HEK293T (cell line): ENCODE measurements at regions not wholly inside any gene's neighbourhood (a gene's known extent, or its start where the extent isn't known, plus 50 kb on each side); places are given as distances from the start of the nearest gene placed in this dataset.

Experiments used
- CTCF ChIA-PET: fragments of 350-600 bp; formaldehyde crosslinking; extraction: SDS; loops from one replicate; lab custom pipeline; 2021; ENCODE audit warnings: antibody characterized with exemption, inconsistent platforms; lab: Yijun Ruan, JAX
- POLR2A ChIA-PET: fragments of 350-600 bp; formaldehyde crosslinking; extraction: SDS; loops from one replicate; lab custom pipeline; 2020; ENCODE audit warnings: antibody characterized with exemption, inconsistent platforms; lab: Yijun Ruan, JAX
- DNase-seq: peaks from one replicate; pipeline ENCODE4 v3.0.0; 2012; ENCODE audit warnings: mixed read lengths; ENCODE audit errors: extremely low spot score
- ARNT ChIP-seq: fragments of 450-650 bp; IDR thresholded peaks from 2 replicates; pipeline ENCODE4 v1.6.1; 2017; ENCODE audit warnings: mild to moderate bottlenecking
- BHLHE40 ChIP-seq: fragments of 450-650 bp; IDR thresholded peaks from 2 replicates; pipeline ENCODE4 v1.6.1; 2016; ENCODE audit warnings: mild to moderate bottlenecking, moderate library complexity, borderline replicate concordance
- CTBP1 ChIP-seq: fragments of 450-650 bp; IDR thresholded peaks from 2 replicates; pipeline ENCODE4 v1.6.1; 2016; ENCODE audit warnings: borderline replicate concordance
- ELF4 ChIP-seq: fragments of 450-650 bp; IDR thresholded peaks from 2 replicates; pipeline ENCODE4 v1.6.1; 2017; ENCODE audit warnings: antibody characterized with exemption
- FOXA1 ChIP-seq: fragments of 450-650 bp; IDR thresholded peaks from 2 replicates; pipeline ENCODE4 v1.6.1; 2016; ENCODE audit warnings: mild to moderate bottlenecking
- FOXK2 ChIP-seq: fragments of 450-650 bp; IDR thresholded peaks from 2 replicates; pipeline ENCODE4 v1.6.1; 2016; ENCODE audit warnings: mild to moderate bottlenecking
- FOXM1 ChIP-seq: fragments of 450-650 bp; IDR thresholded peaks from 2 replicates; pipeline ENCODE4 v1.6.1; 2017; ENCODE audit warnings: mild to moderate bottlenecking, borderline replicate concordance
- HDGF ChIP-seq: fragments of 450-650 bp; IDR thresholded peaks from 2 replicates; pipeline ENCODE4 v1.6.1; 2017; ENCODE audit warnings: antibody characterized with exemption, borderline replicate concordance
- L3MBTL2 ChIP-seq: fragments of 450-650 bp; conservative IDR thresholded peaks from 2 replicates; pipeline ENCODE4 v1.6.1; 2016; ENCODE audit warnings: mild to moderate bottlenecking
- LEF1 ChIP-seq: fragments of 450-650 bp; IDR thresholded peaks from 2 replicates; pipeline ENCODE4 v1.6.1; 2017; ENCODE audit warnings: mild to moderate bottlenecking, borderline replicate concordance
- NFRKB ChIP-seq: fragments of 450-650 bp; IDR thresholded peaks from 2 replicates; pipeline ENCODE4 v1.6.1; 2016; ENCODE audit warnings: mild to moderate bottlenecking, moderate library complexity
- PKNOX1 ChIP-seq: fragments of 450-650 bp; IDR thresholded peaks from 2 replicates; pipeline ENCODE4 v1.6.1; 2016
- SP1 ChIP-seq: fragments of 450-650 bp; IDR thresholded peaks from 2 replicates; pipeline ENCODE4 v1.6.1; 2017
- SUZ12 ChIP-seq: fragments of 450-650 bp; IDR thresholded peaks from 2 replicates; pipeline ENCODE4 v1.6.1; 2016; ENCODE audit warnings: mild to moderate bottlenecking
- TARDBP ChIP-seq: fragments of 450-650 bp; IDR thresholded peaks from 2 replicates; pipeline ENCODE4 v1.6.1; 2016
- ZNF384 ChIP-seq: fragments of 450-650 bp; IDR thresholded peaks from 2 replicates; pipeline ENCODE4 v1.6.1; 2016

- ChIA-PET POLR2A (no interaction called here), CTCF (interaction anchor here (0.7 kb wide), 1 partner anchor 177 kb away, joined by 3 read pairs; no protein-coding TSS in a partner anchor)
- DNase-seq = no peak
- TF ChIP-seq FOXA1 (no peak), ZNF384 (no peak), PKNOX1 (no peak), FOXK2 (no peak), CTBP1 (no peak), FOXM1 (no peak), SP1 (no peak), L3MBTL2 (no peak), TARDBP (no peak), BHLHE40 (no peak)
Measured at GRCh38 chr17:45675892-45676291, 108.2 kb upstream of the CRHR1 start.

GRCh38 chr17:45676695-45677094 lies 107.4 kb upstream of the CRHR1 start:
- ChIA-PET POLR2A (no interaction called here), CTCF (no interaction called here)
- no peak for DNase-seq
- TF ChIP-seq ZNF384 (no peak), ELF4 (no peak), FOXK2 (no peak), BHLHE40 (no peak)

GRCh38 chr17:45677770-45678169 lies 106.3 kb upstream of the CRHR1 start:
- no peak for TF ChIP-seq SUZ12
- TF ChIP-seq FOXK2 = no peak
- no peak for TF ChIP-seq ZNF384
- TF ChIP-seq FOXA1 = no peak
- TF ChIP-seq LEF1 = no peak
- TF ChIP-seq NFRKB = no peak
- no peak for TF ChIP-seq SP1
- no peak for TF ChIP-seq TARDBP
- TF ChIP-seq HDGF = no peak
- TF ChIP-seq ARNT = no peak
- TF ChIP-seq ELF4 = no peak
- no peak for TF ChIP-seq BHLHE40
- no peak for TF ChIP-seq CTBP1
- POLR2A ChIA-PET = no interaction called here
- CTCF ChIA-PET = interaction anchor here (1.2 kb wide), 1 partner anchor 11 kb away, joined by 3 read pairs; no protein-coding TSS in a partner anchor
- DNase-seq = no peak

GRCh38 chr17:45679426-45679825 lies 104.7 kb upstream of the CRHR1 start:
- no peak for TF ChIP-seq FOXA1
- TF ChIP-seq SUZ12 = no peak
- TF ChIP-seq L3MBTL2 = no peak
- no peak for TF ChIP-seq SP1
- TF ChIP-seq HDGF = no peak
- no peak for TF ChIP-seq FOXK2
- TF ChIP-seq NFRKB = no peak
- TF ChIP-seq ELF4 = no peak
- TF ChIP-seq FOXM1 = no peak
- no peak for TF ChIP-seq ZNF384
- no peak for TF ChIP-seq ARNT
- no peak for TF ChIP-seq BHLHE40
- no peak for TF ChIP-seq PKNOX1
- TF ChIP-seq LEF1 = no peak
- TF ChIP-seq CTBP1 = no peak
- TF ChIP-seq TARDBP = no peak
- CTCF ChIA-PET = no interaction called here
- DNase-seq = no peak
- POLR2A ChIA-PET = no interaction called here

GRCh38 chr17:45680360-45680759 lies 103.8 kb upstream of the CRHR1 start:
- ChIA-PET POLR2A (interaction anchor here (0.9 kb wide), 1 partner anchor 16 kb away, joined by 3 read pairs; no protein-coding TSS in a partner anchor), CTCF (no interaction called here)
- DNase-seq = no peak
- TF ChIP-seq ELF4 = no peak
- no peak for TF ChIP-seq FOXK2

GRCh38 chr17:45681706-45682105 lies 102.4 kb upstream of the CRHR1 start:
- CTCF ChIA-PET = interaction anchor here (1.1 kb wide), 1 partner anchor 150 kb away, joined by 4 read pairs; no protein-coding TSS in a partner anchor
- POLR2A ChIA-PET = no interaction called here
- DNase-seq = no peak
- no peak for TF ChIP-seq NFRKB
- no peak for TF ChIP-seq ARNT
- no peak for TF ChIP-seq FOXK2
- TF ChIP-seq CTBP1 = no peak
- no peak for TF ChIP-seq LEF1
- TF ChIP-seq FOXA1 = no peak
- no peak for TF ChIP-seq HDGF
- TF ChIP-seq SP1 = no peak
- no peak for TF ChIP-seq PKNOX1
- no peak for TF ChIP-seq TARDBP

- TF ChIP-seq TARDBP = no peak
- no peak for TF ChIP-seq FOXA1
- no peak for TF ChIP-seq HDGF
- TF ChIP-seq SP1 = no peak
- no peak for TF ChIP-seq SUZ12
- no peak for TF ChIP-seq CTBP1
- ChIA-PET POLR2A (no interaction called here), CTCF (interaction anchor here (0.8 kb wide), 1 partner anchor 36 kb away, joined by 3 read pairs; no protein-coding TSS in a partner anchor)
- no peak for DNase-seq
Measured at GRCh38 chr17:45686250-45686649, 97.9 kb upstream of the CRHR1 start.
